ENCODE measurements at regions not wholly inside any gene's neighbourhood (a gene's known extent, or its start where the extent isn't known, plus 50 kb on each side); places are given as distances from the start of the nearest gene placed in this dataset.

DNA sequence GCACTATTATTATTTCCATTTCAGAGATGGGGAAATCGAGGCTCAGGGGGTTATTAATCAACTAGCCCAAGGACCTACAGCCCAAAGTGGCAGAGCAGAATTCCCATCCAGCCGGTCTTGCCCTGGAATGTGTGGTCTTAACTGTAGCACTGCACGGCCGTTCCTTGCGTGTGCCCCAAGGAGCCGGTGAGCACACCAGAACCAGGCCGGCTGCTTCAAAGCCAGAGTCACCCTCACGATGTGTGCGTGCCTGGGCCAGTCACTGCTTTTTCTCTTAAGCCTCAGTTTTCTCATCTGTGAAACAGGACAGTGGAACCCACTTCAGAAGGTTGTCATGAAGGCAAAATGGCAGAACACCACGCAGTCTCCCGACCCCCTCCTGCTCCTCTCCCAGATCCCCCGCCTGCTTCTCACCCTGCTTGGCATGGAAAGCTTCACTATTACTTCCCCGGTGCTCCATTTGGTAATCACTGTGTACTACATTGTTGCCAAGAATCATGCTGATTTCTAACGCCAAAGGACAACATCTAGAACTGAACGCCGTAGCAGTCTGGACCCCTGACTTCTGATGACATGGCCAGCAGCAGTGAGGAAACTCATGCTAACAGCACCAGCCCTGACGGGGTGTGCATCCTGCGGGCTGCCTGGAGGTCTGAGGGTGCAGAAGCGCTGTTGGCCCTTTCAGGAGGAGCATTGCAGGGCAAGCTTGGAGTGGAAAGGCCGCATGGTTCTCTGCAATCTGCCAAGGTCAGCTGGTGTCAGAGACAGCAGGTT is 106.8 kb upstream of the B3GAT1 start:
- no peak for DNase-seq (ENCODE audit: low read depth, low spot score)

DNA sequence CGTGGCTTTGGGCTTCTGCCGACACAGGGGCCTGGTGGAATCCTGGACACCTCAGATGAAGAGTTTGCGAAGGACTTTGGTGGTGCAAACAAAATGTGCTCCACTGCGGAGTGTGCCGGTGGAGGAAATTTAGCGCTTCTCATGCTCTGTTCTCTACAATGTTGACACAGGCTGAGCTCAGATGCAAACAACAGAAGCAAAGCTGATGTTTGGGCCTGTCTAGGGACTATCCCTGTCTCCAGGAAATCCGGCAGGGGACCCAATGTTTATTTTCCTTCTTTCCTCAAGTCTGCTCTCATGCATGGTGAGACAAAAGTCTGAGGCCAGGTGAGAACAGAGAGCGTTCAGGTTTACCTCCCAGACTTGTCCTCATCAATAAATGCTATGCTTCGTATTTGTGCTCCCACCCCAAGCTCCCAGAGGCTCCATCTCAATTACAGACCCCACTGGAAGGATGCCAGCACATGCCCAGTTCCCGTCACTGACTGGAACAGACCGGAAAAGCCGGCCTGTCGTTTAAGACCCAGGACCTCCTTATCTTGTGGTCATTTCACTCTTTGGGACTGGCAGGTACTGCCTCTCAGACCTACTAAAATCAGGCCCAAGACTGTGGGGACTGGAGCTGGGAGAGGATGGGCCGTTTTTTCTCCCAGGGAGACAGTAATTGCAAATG is 105.7 kb upstream of the B3GAT1 start:
- DNase-seq (ENCODE audit: low read depth, low spot score): no peak

DNA sequence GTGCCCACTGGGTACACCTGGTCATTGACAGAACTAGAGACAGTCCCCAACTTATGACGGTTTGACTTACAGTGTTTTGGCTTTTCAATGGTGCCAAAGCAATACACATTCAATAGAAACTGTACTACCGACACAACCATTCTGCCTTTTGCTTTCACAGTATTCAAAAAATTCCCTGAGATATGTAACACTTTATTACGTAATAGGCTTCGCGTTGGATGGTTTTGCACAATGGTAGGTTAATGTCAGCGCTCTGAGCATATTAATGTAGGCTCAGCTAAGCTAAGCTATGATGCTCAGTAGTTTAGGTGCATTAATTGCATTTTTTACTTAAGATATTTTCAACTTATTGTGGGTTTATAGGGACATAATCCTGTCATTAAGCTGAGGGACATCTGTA is 105.1 kb upstream of the B3GAT1 start:
- no peak for DNase-seq (ENCODE audit: low read depth, low spot score)

DNA sequence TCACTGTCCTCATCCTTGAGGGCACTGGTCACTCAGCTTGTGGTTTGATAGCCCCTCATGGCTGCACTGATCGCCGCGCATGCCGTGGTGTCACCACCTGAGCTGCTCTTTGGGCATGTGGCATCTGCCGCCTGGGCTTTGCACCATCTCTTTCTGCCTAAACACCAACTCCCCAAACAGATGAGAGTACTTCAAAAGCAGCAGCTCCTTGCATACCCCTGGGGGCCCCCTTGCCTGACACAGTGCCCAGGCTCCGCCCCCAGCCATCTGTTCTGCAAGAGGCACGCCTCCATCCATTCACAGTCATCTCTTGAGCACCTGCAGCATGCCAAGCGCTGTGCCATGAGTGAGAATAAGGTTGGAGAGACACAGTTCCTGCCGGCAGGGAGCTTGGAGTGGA is 104.5 kb upstream of the B3GAT1 start:
- DNase-seq (ENCODE audit: low read depth, low spot score): no peak

DNA sequence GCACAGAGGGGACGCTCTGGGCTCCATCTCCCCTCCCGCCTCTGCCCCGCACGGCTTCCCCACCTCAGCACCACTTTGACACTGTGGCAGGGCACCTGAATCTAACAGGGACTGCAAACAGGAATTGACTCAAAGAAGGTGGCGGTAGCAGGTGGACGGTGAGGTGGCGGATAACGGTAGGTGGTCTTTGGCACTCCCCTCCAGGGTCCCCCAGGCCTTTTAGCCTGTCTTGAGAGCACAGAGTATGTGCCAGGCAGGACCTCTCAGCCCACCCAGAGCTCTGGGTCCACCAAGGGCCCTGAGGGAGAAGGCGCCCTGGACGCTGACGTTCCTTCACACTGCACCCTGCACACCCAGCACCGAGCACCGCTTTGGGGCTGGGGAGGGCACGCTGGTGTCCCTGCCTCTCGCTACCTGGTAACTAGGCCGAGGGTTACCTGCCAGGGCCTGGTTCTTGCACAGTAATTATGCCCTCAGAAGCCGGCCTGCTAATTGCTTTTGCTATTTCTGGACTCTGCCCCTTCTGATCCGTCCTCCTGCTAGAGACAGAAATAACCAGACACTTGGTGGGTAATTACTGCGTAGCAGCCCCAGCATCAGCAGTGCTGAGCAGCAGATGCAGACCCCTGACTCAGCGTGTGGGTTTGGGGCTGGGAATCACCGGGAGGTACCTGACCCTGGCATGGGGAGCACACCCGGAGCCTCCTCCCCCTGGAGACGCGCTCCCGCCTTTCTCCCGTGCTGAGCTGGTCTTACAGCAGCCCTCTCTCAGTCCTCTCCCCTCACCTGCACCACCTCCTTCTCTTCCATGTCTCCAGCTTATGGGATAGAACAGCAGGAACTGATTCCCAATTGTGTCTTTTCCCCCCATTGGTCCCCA is 103.3 kb upstream of the B3GAT1 start:
- no peak for DNase-seq (ENCODE audit: low read depth, low spot score)

DNA sequence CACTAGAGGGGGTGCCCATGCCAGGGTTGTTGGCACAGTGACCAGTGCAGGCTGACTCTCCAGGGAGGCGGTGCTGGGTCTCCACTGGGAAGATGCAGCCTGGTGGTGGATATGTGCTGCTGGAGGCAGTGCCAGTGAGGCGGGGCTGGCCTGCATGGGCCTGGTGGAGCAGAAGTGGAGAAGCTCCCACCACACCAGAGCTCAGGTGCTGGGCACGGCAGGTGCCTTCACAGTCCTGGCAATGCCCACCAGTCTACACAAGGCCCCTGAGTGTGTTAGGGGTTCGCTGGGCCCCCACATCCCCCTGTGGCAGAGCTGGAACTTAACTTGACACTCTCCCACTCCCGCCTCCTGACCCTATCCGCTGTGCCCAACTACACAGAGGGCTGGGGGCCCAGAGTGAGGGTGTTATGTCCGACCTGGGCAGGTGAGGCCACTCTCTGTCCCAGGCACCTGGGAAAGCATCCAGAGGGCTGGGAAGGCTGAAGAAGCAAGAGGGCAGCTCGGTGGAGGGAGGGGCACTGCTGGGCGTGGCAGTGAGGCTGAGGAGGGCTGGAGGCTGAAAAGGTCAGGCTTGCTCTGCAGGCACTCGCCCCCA is 102.4 kb upstream of the B3GAT1 start:
- DNase-seq (ENCODE audit: low read depth, low spot score): no peak

DNA sequence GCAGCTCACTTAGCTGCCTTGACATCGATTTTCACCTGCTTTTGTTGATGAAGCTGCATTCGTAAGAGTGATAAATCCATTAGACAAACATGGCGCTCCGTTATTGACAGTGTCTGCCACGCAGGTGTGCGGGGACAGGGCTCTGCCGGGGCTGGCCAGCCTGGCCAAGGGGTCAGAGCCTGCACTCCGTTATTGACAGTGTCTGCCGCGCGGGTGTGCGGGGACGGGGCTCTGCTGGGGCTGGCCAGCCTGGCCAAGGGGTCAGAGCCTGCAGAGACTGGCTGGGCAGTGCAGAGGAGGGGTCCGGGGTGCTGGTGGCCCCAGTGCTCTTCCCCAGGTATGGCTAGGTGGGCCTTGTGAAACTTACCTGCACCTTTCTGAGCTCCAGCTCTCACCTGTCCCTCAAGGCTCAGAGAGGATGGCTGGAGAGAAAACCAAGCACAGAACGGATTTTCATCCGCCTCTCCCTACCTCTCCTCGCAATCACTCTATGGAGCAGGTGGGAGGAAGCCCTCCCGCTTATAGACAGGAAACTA is 101.6 kb upstream of the B3GAT1 start:
- no peak for DNase-seq (ENCODE audit: low read depth, low spot score)

DNA sequence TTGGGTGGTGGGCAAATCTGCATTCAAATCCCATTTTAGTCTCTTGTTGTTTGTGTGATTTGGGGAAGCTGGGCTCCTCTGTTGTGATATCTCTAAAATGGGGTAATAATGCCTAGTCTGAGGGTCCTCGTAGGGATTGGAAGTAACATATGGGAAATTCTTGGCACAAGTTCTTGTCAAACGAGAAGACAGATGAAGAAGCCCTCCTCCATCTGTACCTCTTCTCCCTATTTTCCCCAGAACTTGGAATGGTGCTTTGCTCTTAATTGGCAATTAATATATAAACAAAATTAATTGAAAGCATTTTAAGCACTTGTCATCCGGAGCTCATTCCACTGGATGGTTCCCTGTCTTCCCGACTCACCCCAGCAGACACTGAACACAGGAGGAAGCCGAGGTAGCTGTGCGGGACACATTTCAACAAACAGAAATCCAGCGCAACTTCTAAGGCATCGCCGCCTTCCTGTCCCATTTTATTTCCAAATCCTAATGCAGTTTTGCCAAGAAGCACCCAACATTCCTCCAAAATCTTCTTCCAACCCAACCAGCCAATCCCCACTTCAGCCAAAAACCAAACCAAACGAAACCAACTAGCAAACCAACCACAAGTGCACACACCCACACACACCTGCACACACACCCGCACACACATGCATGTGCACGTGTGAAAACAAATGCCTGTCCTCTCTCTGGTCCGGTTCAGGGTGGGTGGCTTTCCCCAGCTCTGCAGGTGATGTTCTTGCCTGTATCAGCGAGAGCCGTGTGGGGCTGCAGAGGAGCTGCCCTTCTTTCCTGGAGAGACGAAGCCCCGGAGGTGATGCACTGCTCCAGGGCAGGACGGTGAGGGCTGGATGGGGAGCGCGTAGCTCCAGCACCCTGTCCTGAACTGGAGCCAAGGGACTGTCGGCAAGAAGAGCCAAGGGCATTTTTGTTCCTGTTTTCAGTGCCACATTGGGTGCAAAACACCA is 100.8 kb upstream of the B3GAT1 start:
- no peak for DNase-seq (ENCODE audit: low read depth, low spot score)

DNA sequence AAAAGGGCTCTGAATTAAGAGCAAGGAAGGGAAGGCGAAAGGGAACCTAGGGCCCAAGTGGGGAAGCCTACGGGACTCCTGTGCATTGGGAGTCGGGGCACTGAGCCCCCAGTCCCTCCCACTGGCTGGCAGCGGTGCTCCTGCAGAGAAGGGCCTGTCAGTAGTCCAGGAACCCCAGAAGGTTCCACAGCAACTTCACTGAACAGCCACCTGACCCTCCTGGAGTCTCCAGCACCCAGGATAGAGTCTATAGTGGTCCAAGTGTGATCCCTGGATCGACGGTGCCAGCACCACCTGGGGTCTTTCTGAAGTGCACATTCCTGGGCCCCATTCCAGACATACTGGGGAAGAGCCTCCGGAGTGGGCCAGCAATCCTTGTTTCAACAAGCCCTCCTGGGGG is 100.0 kb upstream of the B3GAT1 start:
- DNase-seq (ENCODE audit: low read depth, low spot score): no peak

DNA sequence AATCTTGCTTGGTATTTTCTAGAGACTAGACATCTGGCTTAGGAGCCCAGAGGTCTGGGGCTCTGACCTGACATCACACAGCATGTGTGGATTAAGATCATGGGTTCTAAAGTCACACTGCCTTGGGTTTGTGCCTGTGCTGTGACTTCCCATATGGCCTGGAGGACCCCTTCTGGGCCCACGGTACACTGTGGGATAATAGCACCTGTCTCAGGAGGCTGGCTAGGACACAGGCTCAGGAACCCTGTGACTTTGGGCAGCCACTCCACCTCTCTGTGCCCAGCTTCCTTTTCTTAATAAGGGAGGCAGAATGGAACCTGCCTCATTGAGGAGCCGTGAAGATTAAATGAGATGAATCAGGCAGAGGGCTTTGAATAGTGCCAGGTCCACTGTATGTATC is 99.2 kb upstream of the B3GAT1 start:
- DNase-seq (ENCODE audit: low read depth, low spot score): no peak

DNA sequence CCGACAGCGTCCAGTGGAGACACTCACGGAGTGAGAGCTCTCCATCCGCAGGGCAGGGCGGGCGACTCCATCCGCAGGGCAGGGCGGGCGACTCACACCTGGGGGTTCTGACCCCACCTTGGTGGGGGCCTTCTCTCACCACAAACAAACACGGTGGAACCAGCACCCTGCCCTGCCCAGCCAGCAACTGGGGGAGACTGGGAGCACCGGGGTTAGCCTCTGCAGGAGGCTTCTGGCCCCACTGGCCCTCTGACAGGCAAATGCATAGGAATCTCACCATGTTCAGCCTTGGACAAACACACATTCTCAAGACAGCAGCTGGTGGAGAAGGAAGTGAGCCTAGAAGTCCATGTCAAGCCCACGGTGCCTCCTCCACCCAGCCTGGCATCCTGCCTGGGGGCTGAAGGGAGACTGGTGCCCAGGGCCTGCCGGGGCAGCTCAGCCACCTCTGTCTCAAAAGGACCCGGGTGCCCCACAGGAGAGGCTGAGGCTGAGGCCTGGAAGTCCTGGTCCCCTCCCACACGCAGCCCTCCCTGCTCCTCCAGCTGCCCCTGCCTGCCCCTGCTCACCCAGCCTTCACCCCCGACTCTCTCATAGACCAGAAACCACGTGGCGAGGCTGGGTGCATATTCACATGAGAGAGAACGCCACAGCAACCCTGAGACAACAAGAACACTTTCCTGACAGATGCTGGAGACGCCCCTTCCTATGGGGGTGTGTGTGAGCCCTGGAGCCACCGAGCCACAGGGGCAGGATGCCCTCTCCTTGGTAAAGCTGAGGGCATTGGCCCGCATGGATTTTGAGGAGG is 98.4 kb upstream of the B3GAT1 start:
- DNase-seq (ENCODE audit: low read depth, low spot score): no peak

DNA sequence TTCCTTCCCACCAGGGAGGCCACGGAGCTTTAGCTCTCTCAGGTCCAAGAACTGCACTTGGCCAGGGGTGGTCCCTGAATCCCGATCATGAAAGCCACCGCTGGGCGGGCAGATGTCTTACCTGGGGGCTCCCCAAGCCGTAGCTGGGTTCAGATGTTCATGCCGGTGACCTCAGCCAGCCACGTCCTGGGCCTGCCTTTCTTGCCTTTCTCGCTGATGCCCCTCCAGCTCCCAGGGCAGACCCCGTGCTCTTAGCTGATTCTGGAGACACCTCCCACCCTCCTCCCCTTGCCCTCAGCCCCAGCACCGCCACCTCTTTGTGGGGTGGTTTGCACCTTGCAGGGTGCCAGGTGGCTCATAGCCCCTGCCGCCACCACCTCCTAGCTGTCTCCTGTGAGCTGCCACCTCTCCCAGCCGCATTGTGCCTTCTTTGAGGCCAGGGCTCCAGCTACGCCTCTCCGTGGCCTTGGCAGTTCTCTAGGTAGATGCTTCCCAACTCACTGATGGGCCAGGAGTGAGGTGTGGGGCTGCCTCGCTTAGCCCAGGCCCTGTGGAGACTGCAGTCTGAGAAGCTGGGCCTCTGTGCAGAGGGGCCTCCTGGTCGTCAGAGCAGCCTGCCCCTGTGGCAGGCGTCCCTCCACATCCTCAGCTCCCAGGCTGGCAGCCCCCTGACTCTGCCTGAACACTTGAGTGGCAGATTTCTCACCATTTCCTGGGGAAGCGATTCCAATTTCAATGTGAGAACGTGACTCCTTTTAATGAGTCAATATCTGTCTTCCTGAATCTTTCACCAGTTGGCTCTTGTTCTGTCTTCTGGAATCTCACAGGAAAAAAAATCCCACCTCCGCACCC is 97.6 kb upstream of the B3GAT1 start:
- no peak for DNase-seq (ENCODE audit: low read depth, low spot score)

DNA sequence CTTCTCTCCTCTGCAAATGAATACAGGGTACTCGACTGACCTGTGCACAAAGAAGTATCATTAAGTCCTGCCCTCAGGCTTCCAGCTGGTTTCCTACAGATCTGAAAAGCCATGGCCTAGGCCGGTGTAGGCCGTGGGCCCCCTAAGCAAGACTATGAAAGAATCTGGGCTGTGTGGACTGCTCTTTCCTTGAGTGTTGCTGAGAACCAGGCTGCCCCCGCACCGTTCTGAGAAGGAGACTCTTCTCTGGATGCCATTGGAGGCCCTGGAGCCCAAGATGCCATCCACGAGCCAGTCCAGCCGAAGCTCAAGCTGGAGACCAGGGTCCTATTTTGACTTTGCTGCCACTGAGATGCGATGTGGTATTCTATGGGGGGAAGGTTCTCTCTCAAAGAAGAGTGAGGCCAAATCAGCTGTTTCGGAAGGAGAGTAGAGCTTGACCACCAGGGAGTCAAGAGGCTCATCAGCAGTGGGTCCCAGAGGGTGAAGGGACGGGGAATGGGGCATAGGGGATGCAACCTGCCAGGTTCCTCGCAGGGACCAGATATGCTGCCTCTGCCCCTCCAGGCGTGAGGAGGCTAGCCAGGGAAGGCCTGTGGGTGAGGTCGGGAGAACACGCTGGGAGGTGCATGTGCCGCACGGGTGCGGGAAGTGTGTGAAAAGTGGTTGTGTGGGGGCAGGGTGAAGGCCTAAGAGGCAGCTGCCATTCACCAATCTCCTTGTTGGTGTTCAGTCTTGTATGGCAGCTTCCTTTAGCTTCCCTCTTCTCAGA is 96.4 kb upstream of the B3GAT1 start:
- DNase-seq (ENCODE audit: low read depth, low spot score): no peak

DNA sequence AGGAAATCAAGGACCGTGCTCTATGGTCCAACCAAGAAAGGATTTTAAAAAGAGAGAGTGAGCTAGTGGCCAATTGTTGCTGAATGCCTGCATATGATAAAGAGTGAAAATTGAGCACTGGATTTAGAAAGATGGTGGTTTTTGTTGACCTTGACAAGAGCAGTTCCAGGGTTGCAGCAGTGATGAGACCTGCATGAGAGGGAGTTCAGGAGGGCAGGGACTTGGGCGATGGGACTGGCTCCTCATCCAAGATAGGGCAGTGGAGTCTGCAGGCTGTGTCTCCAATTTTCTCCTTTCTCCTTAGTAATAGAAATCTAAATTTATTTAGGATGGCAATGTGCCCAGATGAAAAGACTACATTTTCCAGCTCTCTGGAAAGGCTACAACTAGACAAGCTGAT is 94.0 kb upstream of the B3GAT1 start:
- DNase-seq (ENCODE audit: low read depth, low spot score): no peak

DNA sequence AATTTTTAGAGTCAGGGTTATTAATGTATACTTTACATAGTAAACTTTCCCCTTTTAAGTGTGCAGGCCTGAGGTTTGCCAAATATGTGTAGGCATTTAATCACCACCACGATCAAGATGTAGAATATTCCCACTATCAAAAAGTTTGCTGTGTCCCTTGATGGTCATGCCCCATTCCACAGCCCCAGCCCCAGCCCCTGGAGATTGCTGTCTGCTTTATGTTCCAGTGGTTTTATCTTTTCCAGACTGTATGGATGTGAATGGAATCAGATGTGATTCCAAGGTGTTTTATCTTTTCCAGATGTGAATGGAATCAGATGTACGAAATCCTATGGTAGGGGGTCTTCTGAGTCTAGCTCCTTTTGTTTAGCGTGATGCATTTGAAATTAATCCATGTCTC is 93.1 kb upstream of the B3GAT1 start:
- no peak for DNase-seq (ENCODE audit: low read depth, low spot score)

DNA sequence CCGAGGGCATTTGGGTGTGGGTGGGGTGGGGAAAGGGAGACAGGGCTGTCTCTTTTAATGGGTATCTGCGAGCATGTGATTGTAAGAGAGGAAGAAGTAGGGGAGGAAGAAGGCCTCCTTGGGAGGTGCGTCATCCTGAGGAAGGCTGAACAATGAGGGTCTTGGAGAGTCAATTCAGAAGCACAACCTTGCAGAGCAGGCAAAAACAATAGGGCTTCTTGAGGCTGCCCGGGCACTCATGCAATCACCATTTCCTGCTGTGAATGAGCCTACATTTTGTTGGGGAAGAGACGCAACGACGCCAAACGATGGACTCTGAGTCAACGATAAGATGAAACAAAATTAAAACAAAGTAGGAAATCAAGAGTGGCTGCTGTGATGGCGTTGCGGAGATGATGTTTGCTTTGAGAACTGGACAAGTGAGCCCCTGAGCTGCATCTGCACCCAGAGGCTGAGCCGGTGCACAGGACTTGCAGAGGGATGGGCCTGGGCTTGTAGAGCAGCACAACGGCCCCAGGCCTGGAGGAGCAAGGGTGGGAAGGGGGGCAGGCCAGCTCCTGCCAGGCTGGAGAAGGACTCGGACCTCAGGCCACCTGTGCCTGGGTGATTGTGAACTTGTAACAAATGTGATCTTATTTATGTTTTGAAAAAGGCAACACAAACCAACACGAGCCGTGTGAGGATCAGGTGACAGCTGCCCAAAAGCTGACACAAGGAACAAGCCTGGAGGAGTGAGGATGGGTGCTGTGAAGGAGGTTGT is 92.3 kb upstream of the B3GAT1 start:
- no peak for DNase-seq (ENCODE audit: low read depth, low spot score)

DNA sequence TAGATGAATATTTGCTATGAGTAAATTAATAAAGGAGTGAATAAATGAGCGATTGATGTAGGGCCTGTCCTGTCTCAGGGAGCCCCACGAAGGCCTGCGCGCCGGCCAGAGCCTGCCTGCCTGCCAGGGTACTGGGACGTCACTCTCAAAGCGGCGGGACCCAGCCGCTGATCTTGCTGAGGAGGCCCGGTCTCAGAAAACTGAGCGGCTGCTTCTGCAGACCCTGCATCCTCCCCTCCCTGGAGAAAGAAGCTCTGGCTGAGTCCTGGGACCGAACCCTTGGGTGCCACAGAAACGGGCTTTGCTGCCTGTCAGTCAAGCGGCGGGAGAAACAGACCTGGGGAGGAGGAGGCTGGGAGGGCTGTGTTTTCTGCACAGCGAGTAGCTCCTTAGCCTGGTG is 91.6 kb upstream of the B3GAT1 start:
- no peak for DNase-seq (ENCODE audit: low read depth, low spot score)

Measured in astrocyte of the hippocampus (primary cell).